H9 (cell line): ENCODE measurements at regions not wholly inside any gene's neighbourhood (a gene's known extent, or its start where the extent isn't known, plus 50 kb on each side); places are given as distances from the start of the nearest gene placed in this dataset.

Experiments used
- DNase-seq: peaks from one replicate; pipeline ENCODE4 v3.0.0-alpha.2; 2017
- H2AFZ ChIP-seq: one replicate; pipeline ENCODE4 v1.6.1; 2013; ENCODE audit warnings: mild to moderate bottlenecking, low read length, control low read depth, moderate library complexity
- H2AK5ac ChIP-seq: 2 replicates; pipeline ENCODE4 v1.6.1; 2013; ENCODE audit warnings: low read length, control low read depth, mixed read lengths; ENCODE audit not compliant: insufficient read length
- H2BK120ac ChIP-seq: one replicate; pipeline ENCODE4 v1.6.1; 2013; ENCODE audit warnings: low read depth, mild to moderate bottlenecking, low read length, control low read depth, inconsistent platforms; ENCODE audit not compliant: poor library complexity, severe bottlenecking
- H2BK12ac ChIP-seq: 2 replicates; pipeline ENCODE4 v1.6.1; 2013; ENCODE audit warnings: low read length, control low read depth, mixed read lengths, low read depth; ENCODE audit not compliant: insufficient read length
- H2BK15ac ChIP-seq: 2 replicates; pipeline ENCODE4 v1.6.1; 2013; ENCODE audit warnings: low read depth, low read length, control low read depth
- H2BK20ac ChIP-seq: one replicate; pipeline ENCODE4 v1.6.1; 2013; ENCODE audit warnings: low read depth, mild to moderate bottlenecking, low read length, control low read depth, inconsistent platforms; ENCODE audit not compliant: poor library complexity, severe bottlenecking
- H2BK5ac ChIP-seq: 2 replicates; pipeline ENCODE4 v1.6.1; 2013; ENCODE audit warnings: low read length, control low read depth, mixed read lengths; ENCODE audit not compliant: insufficient read length
- H3K14ac ChIP-seq: 2 replicates; pipeline ENCODE4 v1.6.1; 2013; ENCODE audit warnings: low read length, control low read depth; ENCODE audit not compliant: insufficient read depth
- H3K18ac ChIP-seq: 2 replicates; pipeline ENCODE4 v1.6.1; 2013; ENCODE audit warnings: low read depth, mild to moderate bottlenecking, mixed read lengths, low read length, control low read depth; ENCODE audit not compliant: insufficient read length
- H3K23ac ChIP-seq: 2 replicates; pipeline ENCODE4 v1.6.1; 2013; ENCODE audit warnings: low read length, control low read depth, mixed read lengths, low read depth; ENCODE audit not compliant: insufficient read length
- H3K23me2 ChIP-seq: 2 replicates; pipeline ENCODE4 v1.6.1; 2013; ENCODE audit warnings: low read depth, mild to moderate bottlenecking, mixed read lengths, low read length, control low read depth; ENCODE audit not compliant: insufficient read length, poor library complexity, severe bottlenecking
- H3K27ac ChIP-seq: 2 replicates; pipeline ENCODE4 v1.5.1; 2013; ENCODE audit warnings: low read length, control low read depth, mixed read lengths, low read depth; ENCODE audit not compliant: insufficient read length
- H3K27me3 ChIP-seq: 2 replicates; pipeline ENCODE4 v1.6.1; 2013; ENCODE audit warnings: low read length, control low read depth, inconsistent platforms; ENCODE audit not compliant: insufficient read depth
- H3K4ac ChIP-seq: 2 replicates; pipeline ENCODE4 v1.6.1; 2013; ENCODE audit warnings: low read depth, mild to moderate bottlenecking, control low read depth, inconsistent platforms, low read length, moderate library complexity
- H3K4me1 ChIP-seq: 2 replicates; pipeline ENCODE4 v1.6.1; 2013; ENCODE audit warnings: low read length, control low read depth, inconsistent platforms; ENCODE audit not compliant: insufficient read depth
- H3K4me2 ChIP-seq: 2 replicates; pipeline ENCODE4 v1.6.1; 2013; ENCODE audit warnings: low read length, control low read depth, mixed read lengths; ENCODE audit not compliant: insufficient read length, insufficient read depth
- H3K56ac ChIP-seq: 2 replicates; pipeline ENCODE4 v1.6.1; 2013; ENCODE audit warnings: low read depth, mild to moderate bottlenecking, mixed read lengths, low read length, control low read depth; ENCODE audit not compliant: insufficient read length
- H3K79me1 ChIP-seq: 2 replicates; pipeline ENCODE4 v1.6.1; 2013; ENCODE audit warnings: low read depth, mild to moderate bottlenecking, moderate library complexity, low read length, control low read depth, inconsistent platforms; ENCODE audit not compliant: insufficient read depth, poor library complexity, severe bottlenecking
- H3K79me2 ChIP-seq: 2 replicates; pipeline ENCODE4 v1.6.1; 2013; ENCODE audit warnings: low read length, control low read depth, inconsistent platforms; ENCODE audit not compliant: insufficient read depth
- H3K9ac ChIP-seq: 2 replicates; pipeline ENCODE4 v1.6.1; 2013; ENCODE audit warnings: low read length, control low read depth, mixed read lengths; ENCODE audit not compliant: insufficient read length; ENCODE audit errors: extremely low read depth
- H3K9me3 ChIP-seq: one replicate; pipeline ENCODE4 v1.6.1; 2013; ENCODE audit warnings: low read depth, low read length, inconsistent platforms; ENCODE audit not compliant: control insufficient read depth
- H3T11ph ChIP-seq: one replicate; pipeline ENCODE4 v1.6.1; 2013; ENCODE audit warnings: mild to moderate bottlenecking, low read length, control low read depth, inconsistent platforms
- H4K20me1 ChIP-seq: one replicate; pipeline ENCODE4 v1.6.1; 2013; ENCODE audit not compliant: control insufficient read depth, insufficient read length, insufficient read depth
- H4K5ac ChIP-seq: 2 replicates; pipeline ENCODE4 v1.6.1; 2013; ENCODE audit warnings: low read depth, mild to moderate bottlenecking, mixed read lengths, low read length, control low read depth; ENCODE audit not compliant: insufficient read length
- H4K8ac ChIP-seq: replicated peaks from 2 replicates; pipeline ENCODE4 v1.6.1; 2013; ENCODE audit warnings: low read length, control low read depth, mixed read lengths, low read depth; ENCODE audit not compliant: insufficient read length
- H4K91ac ChIP-seq: 2 replicates; pipeline ENCODE4 v1.6.1; 2013; ENCODE audit warnings: low read depth, mild to moderate bottlenecking, moderate library complexity, mixed read lengths, low read length, control low read depth; ENCODE audit not compliant: insufficient read length
- H3K27ac Mint-ChIP-seq, 3 experiments: 2 replicates in 2 of 3; 3 replicates in 1 of 3; pipeline ENCODE4 v1.8.0; 2020 to 2021; ENCODE audit warnings: mixed read lengths in 3 of 3, mild to moderate bottlenecking in 1 of 3, moderate library complexity in 1 of 3
- H3K27me3 Mint-ChIP-seq: 2 replicates; pipeline ENCODE4 v1.8.0; 2021; ENCODE audit warnings: low read depth, mild to moderate bottlenecking, moderate library complexity, mixed read lengths
- H3K36me3 Mint-ChIP-seq, 3 experiments: 2 replicates in 2 of 3; 3 replicates in 1 of 3; pipeline ENCODE4 v1.8.0; 2020 to 2021; ENCODE audit warnings: low read depth in 3 of 3, mixed read lengths in 3 of 3; ENCODE audit not compliant: insufficient read depth in 1 of 3
- H3K4me1 Mint-ChIP-seq, 2 experiments: 2 replicates each; pipeline ENCODE4 v1.8.0; 2020; ENCODE audit warnings: mixed read lengths in 2 of 2
- H3K4me3 Mint-ChIP-seq, 2 experiments: 2 replicates in 1 of 2; 3 replicates in 1 of 2; pipeline ENCODE4 v1.8.0; 2020 to 2021; ENCODE audit warnings: mild to moderate bottlenecking in 2 of 2, mixed read lengths in 2 of 2, moderate library complexity in 1 of 2
- H3K9me3 Mint-ChIP-seq, 2 experiments: 2 replicates in 1 of 2; 3 replicates in 1 of 2; pipeline ENCODE4 v1.8.0; 2020; ENCODE audit warnings: mild to moderate bottlenecking in 2 of 2, mixed read lengths in 2 of 2, moderate library complexity in 1 of 2
- WGBS: extraction: QIAGEN DNeasy Blood & Tissue Kit; methylation state at CpG from one replicate; pipeline ENCODE4 v1.1.7; 2013; ENCODE audit warnings: missing lambda C conversion rate, low lambda C conversion rate, mixed read lengths; ENCODE audit not compliant: insufficient read length; ENCODE audit errors: extremely low coverage; 5-methylcytosine and 5-hydroxymethylcytosine counted together
- TF ChIP-seq, protein P1 (sequence below): fragments of 200-600 bp; sonication (generic); conservative IDR thresholded peaks from 3 replicates; pipeline ENCODE4 v1.8.0; 2021; ENCODE audit warnings: antibody characterized with exemption, mild to moderate bottlenecking

GRCh38 chr4:141502755-141503154, 133.6 kb upstream of the IL15 start:
- Histone ChIP-seq H3K27ac (no peak overlapping the region), H3K4me1 (no peaks in the 10 kb centered on the region), H2BK15ac (no peak overlapping the region), H3K79me1 (no peaks in the 10 kb centered on the region), H3K23me2 (no peaks in the 10 kb centered on the region), H2AK5ac (no peak overlapping the region), H4K20me1 (no peaks in the 10 kb centered on the region), H2BK20ac (no peak overlapping the region), H3K14ac (no peak overlapping the region), H2BK5ac (no peak overlapping the region), H3T11ph (no peak overlapping the region), H3K79me2 (no peaks in the 10 kb centered on the region), H3K4ac (no peak overlapping the region), H3K9ac (no peak overlapping the region), H3K27me3 (no peaks in the 10 kb centered on the region), H3K23ac (no peak overlapping the region), H3K18ac (no peak overlapping the region), H3K56ac (no peak overlapping the region), H2AFZ (no peak overlapping the region), H2BK12ac (no peak overlapping the region), H4K91ac (no peak overlapping the region), H3K9me3 (no peaks in the 10 kb centered on the region), H3K4me2 (no peak overlapping the region), H4K5ac (no peak overlapping the region), H2BK120ac (no peak overlapping the region), H4K8ac (no peak overlapping the region)
- H3K4me1 Mint-ChIP-seq = no peaks in the 10 kb centered on the region
- H3K4me3 Mint-ChIP-seq = no peak overlapping the region
- no peak for DNase-seq
- H3K27me3 Mint-ChIP-seq = no peaks in the 10 kb centered on the region
- peaks cover 5% of the 10 kb centered on the region in 2 experiments; a peak in 4 of 5 replicates for H3K9me3 Mint-ChIP-seq
- TF ChIP-seq, protein P1, sequence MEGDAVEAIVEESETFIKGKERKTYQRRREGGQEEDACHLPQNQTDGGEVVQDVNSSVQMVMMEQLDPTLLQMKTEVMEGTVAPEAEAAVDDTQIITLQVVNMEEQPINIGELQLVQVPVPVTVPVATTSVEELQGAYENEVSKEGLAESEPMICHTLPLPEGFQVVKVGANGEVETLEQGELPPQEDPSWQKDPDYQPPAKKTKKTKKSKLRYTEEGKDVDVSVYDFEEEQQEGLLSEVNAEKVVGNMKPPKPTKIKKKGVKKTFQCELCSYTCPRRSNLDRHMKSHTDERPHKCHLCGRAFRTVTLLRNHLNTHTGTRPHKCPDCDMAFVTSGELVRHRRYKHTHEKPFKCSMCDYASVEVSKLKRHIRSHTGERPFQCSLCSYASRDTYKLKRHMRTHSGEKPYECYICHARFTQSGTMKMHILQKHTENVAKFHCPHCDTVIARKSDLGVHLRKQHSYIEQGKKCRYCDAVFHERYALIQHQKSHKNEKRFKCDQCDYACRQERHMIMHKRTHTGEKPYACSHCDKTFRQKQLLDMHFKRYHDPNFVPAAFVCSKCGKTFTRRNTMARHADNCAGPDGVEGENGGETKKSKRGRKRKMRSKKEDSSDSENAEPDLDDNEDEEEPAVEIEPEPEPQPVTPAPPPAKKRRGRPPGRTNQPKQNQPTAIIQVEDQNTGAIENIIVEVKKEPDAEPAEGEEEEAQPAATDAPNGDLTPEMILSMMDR = no peak
- no peak overlapping the region for H3K27ac Mint-ChIP-seq
- no CpG with 5 or more reads among the region's 2 CpGs for WGBS
- no peaks in the 10 kb centered on the region; a peak in 1 of 7 replicates for H3K36me3 Mint-ChIP-seq
